Type B pancreatic cell (in vitro differentiated cells): ENCODE measurements at regions not wholly inside any gene's neighbourhood (a gene's known extent, or its start where the extent isn't known, plus 50 kb on each side); places are given as distances from the start of the nearest gene placed in this dataset.

Experiments
- DNase-seq: peaks from one replicate; pipeline ENCODE4 v3.0.0; 2021; ENCODE audit warnings: mixed read lengths; ENCODE audit not compliant: unreplicated experiment; ENCODE audit errors: extremely low spot score
- H3K27ac Mint-ChIP-seq: 2 replicates; pipeline ENCODE4 v1.8.0; 2021; ENCODE audit warnings: mild to moderate bottlenecking, mixed read lengths
- H3K27me3 Mint-ChIP-seq: 2 replicates; pipeline ENCODE4 v1.8.0; 2021; ENCODE audit warnings: mixed read lengths
- H3K36me3 Mint-ChIP-seq: 2 replicates; pipeline ENCODE4 v1.8.0; 2021; ENCODE audit warnings: mixed read lengths
- H3K4me1 Mint-ChIP-seq: one replicate; pipeline ENCODE4 v1.8.0; 2021; ENCODE audit warnings: mixed read lengths; ENCODE audit not compliant: unreplicated experiment
- H3K4me3 Mint-ChIP-seq: 2 replicates; pipeline ENCODE4 v1.8.0; 2021; ENCODE audit warnings: mild to moderate bottlenecking, mixed read lengths
- H3K9me3 Mint-ChIP-seq: 2 replicates; pipeline ENCODE4 v1.8.0; 2021; ENCODE audit warnings: mixed read lengths
- CTCF ChIP-seq: fragments of 200-600 bp; sonication (generic); conservative IDR thresholded peaks from 2 replicates; pipeline ENCODE4 v1.5.0; 2021; ENCODE audit warnings: antibody characterized with exemption, mild to moderate bottlenecking

- Mint-ChIP-seq H3K27ac (no peak overlapping the region), H3K9me3 (no peaks in the 10 kb centered on the region), H3K4me3 (no peak overlapping the region), H3K27me3 (no peaks in the 10 kb centered on the region), H3K4me1 (no peaks in the 10 kb centered on the region), H3K36me3 (no peaks in the 10 kb centered on the region)
- TF ChIP-seq CTCF, result no peak
- no peak for DNase-seq
Measured at GRCh38 chr4:125679989-125680388, 365.2 kb downstream of the FAT4 start.

DNA sequence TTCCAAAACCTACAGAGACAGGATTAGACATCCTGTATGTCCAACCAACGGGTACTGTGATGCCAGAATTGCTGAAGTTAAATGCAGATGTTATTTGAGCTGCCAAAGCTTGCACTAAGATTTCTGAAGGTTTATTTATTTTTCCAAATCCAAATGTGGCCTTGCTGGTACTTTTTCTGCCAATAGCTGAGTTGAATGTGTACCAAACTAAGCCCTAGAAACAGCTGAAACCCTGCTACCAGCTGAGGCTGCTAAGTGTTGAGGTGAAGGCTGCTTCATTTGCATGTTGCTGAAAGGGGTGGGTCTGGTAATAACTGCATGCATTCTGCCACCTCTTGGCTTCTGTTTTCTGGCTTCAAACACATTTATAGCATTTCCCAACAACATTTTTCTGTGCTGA is 366.5 kb downstream of the FAT4 start:
- Mint-ChIP-seq H3K27ac (no peak overlapping the region), H3K4me1 (no peaks in the 10 kb centered on the region), H3K9me3 (no peaks in the 10 kb centered on the region), H3K4me3 (no peak overlapping the region), H3K27me3 (no peaks in the 10 kb centered on the region), H3K36me3 (no peaks in the 10 kb centered on the region)
- TF ChIP-seq CTCF, result no peak
- DNase-seq, result no peak

DNA sequence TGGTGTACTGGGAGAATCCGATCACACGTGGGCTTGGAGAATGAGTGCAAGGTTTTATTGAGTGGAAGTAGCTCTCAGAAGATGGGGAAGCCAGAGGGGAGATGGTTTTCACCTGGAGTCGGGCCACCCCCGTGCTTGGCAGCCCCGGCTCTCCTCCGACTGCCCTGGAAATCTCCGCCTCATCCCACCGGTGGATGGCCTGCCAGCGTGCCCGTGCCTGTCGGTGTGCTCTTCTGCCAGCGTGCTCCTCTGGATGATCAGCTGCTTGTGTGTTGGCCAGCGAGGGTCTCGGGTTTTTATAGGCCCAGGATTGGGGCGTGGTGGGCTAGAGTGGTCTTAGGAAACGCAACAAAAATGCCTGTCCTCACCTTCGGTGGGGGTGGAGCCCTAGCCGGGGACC is 368.0 kb downstream of the FAT4 start:
- no peak for DNase-seq
- no peak overlapping the region for H3K4me3 Mint-ChIP-seq
- no peak overlapping the region for H3K27ac Mint-ChIP-seq

GRCh38 chr4:125688841-125689240 is 374.1 kb downstream of the FAT4 start:
- H3K36me3 Mint-ChIP-seq, result no peaks in the 10 kb centered on the region
- no peak overlapping the region for H3K27ac Mint-ChIP-seq
- H3K9me3 Mint-ChIP-seq, result peaks cover 6% of the 10 kb centered on the region
- H3K4me3 Mint-ChIP-seq, result no peak overlapping the region
- no peak for DNase-seq
- no peak for TF ChIP-seq CTCF
- H3K27me3 Mint-ChIP-seq, result no peaks in the 10 kb centered on the region
- H3K4me1 Mint-ChIP-seq, result no peaks in the 10 kb centered on the region

More for the DNA sequence above, 368.0 kb downstream of the FAT4 start:
- H3K9me3 Mint-ChIP-seq, result peaks cover 6% of the 10 kb centered on the region
- H3K36me3 Mint-ChIP-seq, result no peaks in the 10 kb centered on the region
- H3K27me3 Mint-ChIP-seq, result no peaks in the 10 kb centered on the region
- TF ChIP-seq CTCF, result no peak
- no peaks in the 10 kb centered on the region for H3K4me1 Mint-ChIP-seq

DNA sequence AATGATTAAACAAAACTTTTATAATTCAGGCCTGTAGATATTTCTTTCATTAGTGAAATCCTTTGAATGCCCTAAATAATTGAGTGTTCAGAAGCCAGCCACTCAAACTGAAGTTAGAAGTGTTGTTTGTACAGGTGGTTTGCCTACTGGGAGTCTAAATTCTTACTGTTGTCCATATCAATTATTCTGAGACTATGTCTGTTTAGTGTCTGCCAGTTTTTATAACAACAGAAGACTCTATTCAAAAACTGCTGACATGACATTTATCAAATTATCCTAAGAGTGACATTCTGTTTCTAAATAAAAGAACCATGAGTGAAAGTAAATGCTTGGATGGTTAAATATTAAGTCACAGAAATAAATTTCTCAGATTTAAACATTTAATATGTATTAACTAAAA is 375.1 kb downstream of the FAT4 start:
- H3K27me3 Mint-ChIP-seq, result no peaks in the 10 kb centered on the region
- no peak overlapping the region for H3K4me3 Mint-ChIP-seq
- no peaks in the 10 kb centered on the region for H3K36me3 Mint-ChIP-seq
- no peak for DNase-seq
- no peak overlapping the region for H3K27ac Mint-ChIP-seq
- no peaks in the 10 kb centered on the region for H3K4me1 Mint-ChIP-seq
- no peak for TF ChIP-seq CTCF
- H3K9me3 Mint-ChIP-seq, result peaks cover 6% of the 10 kb centered on the region

DNA sequence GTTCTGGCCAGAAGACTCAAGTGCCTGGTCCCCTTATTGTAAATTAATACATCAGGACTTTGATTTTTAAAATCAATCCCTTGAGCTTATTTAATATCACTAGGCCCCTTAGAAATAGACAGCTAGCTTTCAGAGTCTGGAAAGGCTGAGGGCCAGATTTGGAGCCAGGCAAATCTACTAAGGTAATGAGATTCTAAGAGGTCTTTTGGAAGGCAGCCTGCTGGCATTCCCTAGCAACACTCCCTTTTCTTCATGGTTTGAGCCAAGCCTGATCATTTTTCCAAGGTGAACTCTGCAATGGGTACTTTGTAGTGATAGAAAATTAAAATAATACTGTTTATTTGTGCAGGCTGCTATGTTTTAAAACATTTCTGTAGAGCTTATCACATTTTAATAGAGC is 378.5 kb downstream of the FAT4 start:
- H3K27ac Mint-ChIP-seq, result no peak overlapping the region
- no peaks in the 10 kb centered on the region for H3K9me3 Mint-ChIP-seq
- no peak overlapping the region for H3K4me3 Mint-ChIP-seq
- no peaks in the 10 kb centered on the region for H3K27me3 Mint-ChIP-seq
- no peaks in the 10 kb centered on the region for H3K4me1 Mint-ChIP-seq
- TF ChIP-seq CTCF, result no peak
- no peak for DNase-seq
- H3K36me3 Mint-ChIP-seq, result no peaks in the 10 kb centered on the region
